ENCODE measurements at regions not wholly inside any gene's neighbourhood (a gene's known extent, or its start where the extent isn't known, plus 50 kb on each side); places are given as distances from the start of the nearest gene placed in this dataset.
"Not testable (repeated sequence)": the region's sequence is repeated elsewhere in the genome, so short reads cannot be mapped to it uniquely, and the experiment has no call there.

DNA sequence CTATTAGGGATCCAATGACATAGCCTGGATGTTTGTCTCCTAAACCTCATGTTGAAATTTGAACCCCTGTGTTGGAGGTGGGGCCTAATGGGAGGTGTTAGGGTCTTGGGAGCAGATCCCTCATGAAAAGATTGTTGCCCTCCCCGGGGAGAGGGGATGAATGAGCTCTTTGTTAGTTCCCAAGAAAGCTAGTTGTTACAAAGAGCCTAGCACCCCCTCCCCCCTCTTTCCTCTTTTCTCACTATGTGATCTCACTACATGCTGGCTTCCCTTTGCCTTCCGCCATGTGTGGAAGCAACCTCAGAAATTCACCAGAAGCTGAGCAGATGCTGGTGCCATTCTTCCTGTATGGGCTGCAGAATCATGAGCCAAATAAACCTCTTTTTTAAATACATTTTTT is 123.2 kb downstream of the SPATA31A6 start:
- TF ChIP-seq, protein P1, sequence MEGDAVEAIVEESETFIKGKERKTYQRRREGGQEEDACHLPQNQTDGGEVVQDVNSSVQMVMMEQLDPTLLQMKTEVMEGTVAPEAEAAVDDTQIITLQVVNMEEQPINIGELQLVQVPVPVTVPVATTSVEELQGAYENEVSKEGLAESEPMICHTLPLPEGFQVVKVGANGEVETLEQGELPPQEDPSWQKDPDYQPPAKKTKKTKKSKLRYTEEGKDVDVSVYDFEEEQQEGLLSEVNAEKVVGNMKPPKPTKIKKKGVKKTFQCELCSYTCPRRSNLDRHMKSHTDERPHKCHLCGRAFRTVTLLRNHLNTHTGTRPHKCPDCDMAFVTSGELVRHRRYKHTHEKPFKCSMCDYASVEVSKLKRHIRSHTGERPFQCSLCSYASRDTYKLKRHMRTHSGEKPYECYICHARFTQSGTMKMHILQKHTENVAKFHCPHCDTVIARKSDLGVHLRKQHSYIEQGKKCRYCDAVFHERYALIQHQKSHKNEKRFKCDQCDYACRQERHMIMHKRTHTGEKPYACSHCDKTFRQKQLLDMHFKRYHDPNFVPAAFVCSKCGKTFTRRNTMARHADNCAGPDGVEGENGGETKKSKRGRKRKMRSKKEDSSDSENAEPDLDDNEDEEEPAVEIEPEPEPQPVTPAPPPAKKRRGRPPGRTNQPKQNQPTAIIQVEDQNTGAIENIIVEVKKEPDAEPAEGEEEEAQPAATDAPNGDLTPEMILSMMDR (IDR thresholded peaks at IDR 0.05; ENCODE audit: insufficient read depth, low read length, poor library complexity, severe bottlenecking), result not testable (repeated sequence)
- TF ChIP-seq EZH2phosphoT487 (conservative IDR thresholded peaks at IDR 0.05; ENCODE audit: low read length), result not testable (repeated sequence)
